Thymus (tissue), 11 donors: ENCODE measurements at regions not wholly inside any gene's neighbourhood (a gene's known extent, or its start where the extent isn't known, plus 50 kb on each side); places are given as distances from the start of the nearest gene placed in this dataset.

Source experiments
- DNase-seq, 9 donors: peaks; one replicate each; pipeline ENCODE4 v3.0.0-alpha.2; 2013; ENCODE audit warnings: low spot score in 9 of 9, low read depth in 6 of 9, missing footprints in 1 of 9
- H3K27ac ChIP-seq, 2 donors: one replicate each; pipeline ENCODE4 v1.5.1; 2013; ENCODE audit warnings: control low read depth in 1 of 2, low read depth in 1 of 2, low read length in 1 of 2, mild to moderate bottlenecking in 1 of 2, moderate library complexity in 1 of 2
- H3K27me3 ChIP-seq, 2 donors: one replicate each; pipeline ENCODE4 v1.5.1; 2013; ENCODE audit warnings: low read length in 1 of 2; ENCODE audit not compliant: control insufficient read depth in 2 of 2, insufficient read depth in 1 of 2
- H3K36me3 ChIP-seq, 2 donors: one replicate each; pipeline ENCODE4 v1.5.1; 2013; ENCODE audit warnings: low read length in 1 of 2, mild to moderate bottlenecking in 1 of 2, moderate library complexity in 1 of 2; ENCODE audit not compliant: control insufficient read depth in 2 of 2, insufficient read depth in 2 of 2
- H3K4me1 ChIP-seq, 2 donors: one replicate each; pipeline ENCODE4 v1.5.1; 2013; ENCODE audit warnings: low read length in 2 of 2; ENCODE audit not compliant: control insufficient read depth in 2 of 2, insufficient read depth in 2 of 2
- H3K4me3 ChIP-seq, 2 donors: one replicate each; pipeline ENCODE4 v1.5.1; 2013; ENCODE audit warnings: low read length in 2 of 2, control low read depth in 1 of 2, mild to moderate bottlenecking in 1 of 2
- H3K9me3 ChIP-seq, 2 donors: one replicate each; pipeline ENCODE4 v1.5.1; 2013; ENCODE audit warnings: low read length in 1 of 2, mild to moderate bottlenecking in 1 of 2; ENCODE audit not compliant: control insufficient read depth in 2 of 2, insufficient read depth in 1 of 2
- WGBS: extraction: QIAGEN DNeasy Blood & Tissue Kit; methylation state at CpG from one replicate; pipeline ENCODE4 v1.1.7; 2013; 5-methylcytosine and 5-hydroxymethylcytosine counted together
- donor health status: healthy.

DNA sequence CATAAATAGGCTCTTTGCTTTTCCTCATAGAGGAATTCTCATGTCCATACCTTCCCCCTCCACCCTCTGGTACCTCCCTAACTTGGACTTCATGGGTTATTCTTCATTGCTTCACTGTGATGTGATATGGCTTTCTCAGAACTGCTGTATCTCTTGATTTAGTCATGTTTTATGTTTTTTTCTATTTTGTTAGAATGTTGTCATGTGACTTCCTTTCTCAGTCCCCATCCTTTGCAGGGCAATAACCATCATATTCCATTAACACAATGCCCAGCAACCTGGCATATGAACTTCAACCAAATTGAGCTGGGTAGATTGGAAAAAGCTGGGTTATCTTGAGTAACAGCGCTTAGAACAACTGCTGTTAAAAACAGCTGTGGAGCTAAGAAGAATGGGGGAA is 190.9 kb upstream of the PRSS16 start:
- no peak overlapping the region for H3K27ac ChIP-seq
- no peaks in the 10 kb centered on the region for H3K36me3 ChIP-seq
- no peaks in the 10 kb centered on the region for H3K9me3 ChIP-seq
- WGBS, result 95% methylated on average over 1 of the region's 1 CpG
- no peak for DNase-seq
- no peak overlapping the region for H3K4me3 ChIP-seq
- H3K4me1 ChIP-seq, result no peaks in the 10 kb centered on the region
- H3K27me3 ChIP-seq, result peaks cover 0 to 3% of the 10 kb centered on the region in 2 donors

- no peak for DNase-seq
- Histone ChIP-seq H3K27me3 (no peaks in the 10 kb centered on the region), H3K9me3 (no peaks in the 10 kb centered on the region), H3K4me3 (no peak overlapping the region), H3K27ac (no peak overlapping the region), H3K4me1 (no peaks in the 10 kb centered on the region), H3K36me3 (no peaks in the 10 kb centered on the region)
- 93% methylated on average over 10 of the region's 10 CpGs for WGBS
These were observed 187.7 kb upstream of the PRSS16 start for GRCh38 chr6:27059621-27060425.

- Histone ChIP-seq H3K4me1 (no peaks in the 10 kb centered on the region), H3K27ac (no peak overlapping the region), H3K36me3 (no peaks in the 10 kb centered on the region), H3K4me3 (no peak overlapping the region), H3K27me3 (peaks cover 0 to under 1% of the 10 kb centered on the region in 2 donors), H3K9me3 (no peaks in the 10 kb centered on the region)
- WGBS, result 96% methylated on average over 3 of the region's 3 CpGs
- no peak for DNase-seq
These were observed 186.1 kb upstream of the PRSS16 start for GRCh38 chr6:27061235-27061993.

DNA sequence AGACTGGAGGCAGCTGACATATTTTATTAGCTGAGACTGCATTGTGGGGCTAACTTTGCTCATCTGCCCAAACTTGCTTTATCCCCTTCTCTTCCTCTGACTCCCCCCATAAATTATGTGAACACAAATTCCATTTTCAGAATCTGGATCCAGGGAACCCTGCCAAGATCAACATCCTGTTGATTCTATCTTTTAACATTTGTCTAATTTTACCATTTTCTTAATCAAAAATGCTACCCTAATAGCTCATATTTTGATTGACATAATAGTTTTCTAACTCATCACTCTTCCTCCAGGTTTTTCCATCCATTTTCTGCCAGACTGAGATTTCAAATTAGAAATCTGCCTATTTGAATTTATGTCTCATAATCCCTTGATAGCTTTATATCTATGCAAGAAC is 184.7 kb upstream of the PRSS16 start:
- DNase-seq, result no peak
- Histone ChIP-seq H3K36me3 (no peaks in the 10 kb centered on the region), H3K9me3 (no peaks in the 10 kb centered on the region)

GRCh38 chr6:27065183-27065582 is 182.3 kb upstream of the PRSS16 start:
- no peak overlapping the region for H3K27ac ChIP-seq
- DNase-seq, result no peak
- no peaks in the 10 kb centered on the region for H3K4me1 ChIP-seq
- H3K4me3 ChIP-seq, result no peak overlapping the region
- no peaks in the 10 kb centered on the region for H3K9me3 ChIP-seq
- H3K27me3 ChIP-seq, result peaks cover 0 to 6% of the 10 kb centered on the region in 2 donors
- WGBS, result 94% methylated on average over 3 of the region's 3 CpGs
- no peaks in the 10 kb centered on the region for H3K36me3 ChIP-seq

More for the DNA sequence above, 184.7 kb upstream of the PRSS16 start:
- no peak overlapping the region for H3K27ac ChIP-seq
- no peaks in the 10 kb centered on the region for H3K4me1 ChIP-seq
- H3K27me3 ChIP-seq, result peaks cover 0 to 2% of the 10 kb centered on the region in 2 donors
- no peak overlapping the region for H3K4me3 ChIP-seq

- H3K4me3 ChIP-seq, result no peak overlapping the region
- H3K36me3 ChIP-seq, result no peaks in the 10 kb centered on the region
- H3K27ac ChIP-seq, result no peak overlapping the region
- no peak for DNase-seq
- H3K27me3 ChIP-seq, result peaks cover 0 to 6% of the 10 kb centered on the region in 2 donors
- no peaks in the 10 kb centered on the region for H3K9me3 ChIP-seq
- no peaks in the 10 kb centered on the region for H3K4me1 ChIP-seq
- 53% methylated on average over 4 of the region's 4 CpGs for WGBS
These were observed 181.1 kb upstream of the PRSS16 start for GRCh38 chr6:27066381-27066780.

GRCh38 chr6:27066802-27067201 is 180.7 kb upstream of the PRSS16 start:
- peaks cover 0 to 6% of the 10 kb centered on the region in 2 donors for H3K27me3 ChIP-seq
- 96% methylated on average over 1 of the region's 1 CpG for WGBS

DNA sequence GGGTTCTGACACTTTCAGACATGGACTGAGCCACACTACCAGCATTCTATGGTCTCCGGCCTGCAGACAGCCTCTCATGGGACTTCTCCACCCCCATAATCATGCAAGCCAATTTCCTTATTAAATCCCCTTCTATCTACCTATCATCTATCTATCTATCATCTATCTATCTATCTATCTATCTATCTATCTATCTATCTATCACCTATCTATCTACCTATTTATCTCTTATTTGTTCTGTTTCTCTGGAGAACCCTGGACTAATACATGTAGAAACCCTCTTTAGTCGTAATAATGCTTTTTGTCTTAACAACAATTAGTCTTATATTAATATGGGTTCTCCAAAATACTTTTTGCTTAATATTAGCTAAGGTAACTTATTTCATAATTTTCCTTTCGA is 174.1 kb upstream of the PRSS16 start:
- Histone ChIP-seq H3K4me3 (no peak overlapping the region), H3K4me1 (peaks cover 0 to under 1% of the 10 kb centered on the region in 2 donors), H3K9me3 (no peaks in the 10 kb centered on the region), H3K36me3 (no peaks in the 10 kb centered on the region), H3K27ac (no peak overlapping the region), H3K27me3 (peaks cover 0 to 6% of the 10 kb centered on the region in 2 donors)
- DNase-seq, result no peak
- 93% methylated on average over 3 of the region's 3 CpGs for WGBS

More at GRCh38 chr6:27066802-27067201, 180.7 kb upstream of the PRSS16 start:
- H3K9me3 ChIP-seq, result no peaks in the 10 kb centered on the region
- no peak overlapping the region for H3K4me3 ChIP-seq
- no peak for DNase-seq
- H3K36me3 ChIP-seq, result no peaks in the 10 kb centered on the region
- H3K4me1 ChIP-seq, result no peaks in the 10 kb centered on the region
- no peak overlapping the region for H3K27ac ChIP-seq

- no peak overlapping the region for H3K27ac ChIP-seq
- DNase-seq, result no peak
- H3K27me3 ChIP-seq, result peaks cover 0 to 6% of the 10 kb centered on the region in 2 donors
- no peaks in the 10 kb centered on the region for H3K9me3 ChIP-seq
- H3K4me1 ChIP-seq, result peaks cover 0 to 3% of the 10 kb centered on the region in 2 donors
- H3K4me3 ChIP-seq, result no peak overlapping the region
- H3K36me3 ChIP-seq, result no peaks in the 10 kb centered on the region
- whole genome bisulfite sequencing, result 89% methylated on average over 1 of the region's 1 CpG
These were observed 171.4 kb upstream of the PRSS16 start for GRCh38 chr6:27076116-27076515.
